Activated CD4-positive, alpha-beta memory T cell treated with anti-CD3 and anti-CD28 coated beads, Interleukin-2, amount 10 ng/mL, durations not matched to agents 7 days and 5 days (primary cell): ENCODE measurements at regions not wholly inside any gene's neighbourhood (a gene's known extent, or its start where the extent isn't known, plus 50 kb on each side); places are given as distances from the start of the nearest gene placed in this dataset.

Experiments used
- CTCF ChIA-PET: fragments of 350-600 bp; sonication (Branson Sonifier 250); formaldehyde crosslinking; loops from one replicate; lab custom pipeline; 2021; ENCODE audit warnings: antibody characterized with exemption, inconsistent platforms; lab: Charles Lee
- POLR2A ChIA-PET: fragments of 350-600 bp; sonication (Branson Sonifier 250); formaldehyde crosslinking; loops from one replicate; lab custom pipeline; 2021; ENCODE audit warnings: antibody characterized with exemption; lab: Charles Lee
- DNase-seq: peaks from one replicate; pipeline ENCODE4 v3.0.0-alpha.2; 2020
- H3K27ac Mint-ChIP-seq: one replicate; pipeline ENCODE4 v1.8.0; 2021; ENCODE audit warnings: mild to moderate bottlenecking, mixed read lengths
- H3K27me3 Mint-ChIP-seq: one replicate; pipeline ENCODE4 v1.8.0; 2021; ENCODE audit warnings: mixed read lengths
- H3K36me3 Mint-ChIP-seq: one replicate; pipeline ENCODE4 v1.8.0; 2021; ENCODE audit warnings: low read depth, mixed read lengths
- H3K4me1 Mint-ChIP-seq: one replicate; pipeline ENCODE4 v1.8.0; 2021; ENCODE audit warnings: mixed read lengths
- H3K4me3 Mint-ChIP-seq: one replicate; pipeline ENCODE4 v1.8.0; 2021; ENCODE audit warnings: mild to moderate bottlenecking, mixed read lengths
- H3K9me3 Mint-ChIP-seq: one replicate; pipeline ENCODE4 v1.8.0; 2021; ENCODE audit warnings: mixed read lengths

DNA sequence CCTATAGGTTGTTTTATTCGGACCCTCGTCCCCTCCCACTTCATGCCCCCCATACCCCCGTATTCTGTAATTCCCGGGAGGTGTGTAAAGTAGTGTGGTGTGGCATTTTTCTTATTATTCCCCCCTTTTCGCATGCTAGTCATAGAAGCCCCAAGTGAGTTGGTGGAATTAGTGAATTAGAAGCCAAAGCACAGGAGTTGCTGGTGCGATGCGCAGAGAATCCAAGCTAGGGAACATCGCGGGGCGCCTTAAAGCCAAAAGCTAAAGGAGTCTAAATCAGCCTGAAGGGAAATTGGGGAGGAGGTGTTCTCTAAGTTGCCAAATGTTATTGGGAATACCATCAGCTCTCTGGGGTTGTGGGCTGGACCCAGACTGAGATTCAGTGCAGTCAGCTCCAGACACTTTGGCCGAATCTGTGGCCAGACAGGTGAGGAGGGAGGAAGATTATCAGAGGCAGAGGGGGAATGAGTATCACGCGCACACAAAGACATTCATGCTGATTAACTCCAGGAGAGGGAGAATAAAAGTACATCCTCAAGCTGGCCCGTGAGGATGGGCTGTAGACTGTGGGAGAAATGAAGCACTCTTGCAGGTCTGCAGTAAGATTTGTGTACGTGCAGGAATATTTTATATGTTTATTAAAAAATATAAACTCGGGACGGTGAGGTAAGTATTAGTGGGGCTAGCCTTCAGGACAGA is 102.8 kb upstream of the HSD17B12 start:
- CTCF ChIA-PET = interaction anchor here (1.1 kb wide), 1 partner anchor 9 kb away, joined by 4 read pairs; no protein-coding TSS in a partner anchor
- Mint-ChIP-seq H3K4me3 (peak overlapping the region; percentile 3), H3K4me1 (peaks cover 33% of the 10 kb centered on the region), H3K36me3 (peaks cover 8% of the 10 kb centered on the region), H3K27ac (no peak overlapping the region), H3K9me3 (no peaks in the 10 kb centered on the region), H3K27me3 (peaks cover 89% of the 10 kb centered on the region)
- POLR2A ChIA-PET = no interaction called here
- DNase-seq = no peak

DNA sequence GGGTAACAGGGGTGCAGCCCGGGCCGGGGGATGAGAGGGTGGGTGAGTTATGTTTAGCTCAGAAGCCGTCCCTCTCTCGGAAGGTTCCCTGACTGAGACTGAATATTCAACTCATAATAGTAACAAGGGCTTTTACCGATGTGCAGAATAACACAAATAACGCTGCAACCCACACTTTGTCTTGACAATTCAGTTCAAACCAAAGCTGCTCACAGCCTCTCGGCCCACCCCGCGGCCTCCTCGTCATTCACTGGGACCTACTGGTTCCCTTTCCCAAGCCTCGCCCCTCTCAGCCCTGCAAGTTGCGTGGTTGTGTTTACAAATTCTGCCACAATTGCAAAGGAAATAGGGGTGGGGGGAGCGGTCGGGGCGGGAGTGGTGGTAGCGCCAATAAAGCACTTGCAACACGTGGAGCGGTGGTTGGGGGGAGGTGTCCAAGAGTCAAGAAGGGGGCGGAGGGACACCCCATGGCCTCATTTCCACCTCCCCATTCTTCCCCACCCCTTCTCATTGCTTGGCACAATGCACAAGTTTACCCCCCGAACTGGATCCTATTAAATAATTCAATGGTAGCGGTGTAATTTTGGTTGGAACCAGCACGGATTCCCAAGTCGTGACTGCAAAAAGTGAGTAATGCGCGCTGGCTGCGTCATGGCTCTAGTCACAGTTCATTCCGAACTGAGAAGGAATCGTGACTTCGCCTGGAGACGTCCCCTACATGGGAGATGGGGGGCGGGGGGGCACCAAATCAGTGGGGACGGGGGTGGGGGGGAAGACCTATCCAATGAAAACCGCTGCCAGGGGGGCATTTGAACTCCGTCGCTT is 102.0 kb upstream of the HSD17B12 start:
- Mint-ChIP-seq H3K27me3 (peaks cover 89% of the 10 kb centered on the region), H3K27ac (no peak overlapping the region), H3K4me3 (peak overlapping the region; percentile 43), H3K9me3 (no peaks in the 10 kb centered on the region), H3K4me1 (peaks cover 33% of the 10 kb centered on the region), H3K36me3 (peaks cover 8% of the 10 kb centered on the region)
- POLR2A ChIA-PET = no interaction called here
- no peak for DNase-seq
- CTCF ChIA-PET = interaction anchor here (1.1 kb wide), 1 partner anchor 9 kb away, joined by 4 read pairs; no protein-coding TSS in a partner anchor

DNA sequence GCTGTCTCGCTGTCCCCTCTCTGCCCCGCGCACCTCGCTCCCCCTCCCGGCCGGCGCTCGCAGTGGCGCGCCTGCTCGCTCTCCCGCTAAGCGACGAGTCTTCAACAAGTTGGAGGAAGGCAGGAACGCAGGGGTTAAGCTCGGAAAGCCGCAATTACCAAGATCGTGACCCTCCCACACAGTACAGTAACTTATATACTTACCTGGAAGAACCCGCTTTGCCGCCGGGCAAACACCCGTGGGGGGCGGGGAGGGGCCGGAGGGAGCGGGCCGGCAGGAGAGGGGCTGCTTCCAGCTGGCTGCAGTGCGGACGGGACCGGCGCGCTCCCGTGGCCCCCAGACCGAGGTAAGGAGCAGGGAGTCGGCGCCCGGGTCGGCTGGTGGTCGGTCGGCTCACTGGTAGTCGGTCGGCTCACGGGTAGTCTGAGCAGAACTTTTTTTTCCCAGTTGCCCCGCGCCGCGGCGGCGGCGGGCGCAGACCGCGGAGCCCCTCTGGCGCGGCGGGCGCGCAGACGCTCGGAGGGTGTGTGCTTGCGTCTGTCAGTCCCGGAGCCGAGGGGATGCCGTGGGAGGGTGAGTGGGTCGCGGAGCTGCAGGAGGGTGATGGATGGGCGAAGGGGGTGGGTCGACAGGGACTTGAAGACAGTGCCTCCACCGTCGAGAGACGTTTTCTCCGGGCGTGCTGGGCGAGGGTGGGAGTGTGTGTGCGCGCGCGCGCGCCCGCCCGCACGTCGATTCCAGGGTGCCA is 101.2 kb upstream of the HSD17B12 start:
- no peaks in the 10 kb centered on the region for H3K9me3 Mint-ChIP-seq
- POLR2A ChIA-PET = no interaction called here
- CTCF ChIA-PET = no interaction called here

GRCh38 chr11:43579919-43580276 is 100.6 kb upstream of the HSD17B12 start:
- H3K27me3 Mint-ChIP-seq = peaks cover 87% of the 10 kb centered on the region
- ChIA-PET CTCF (no interaction called here), POLR2A (no interaction called here)

More for the DNA sequence above, 101.2 kb upstream of the HSD17B12 start:
- Mint-ChIP-seq H3K27ac (no peak overlapping the region), H3K36me3 (peaks cover 8% of the 10 kb centered on the region), H3K27me3 (peaks cover 88% of the 10 kb centered on the region), H3K4me3 (peak overlapping the region; percentile 43), H3K4me1 (peaks cover 32% of the 10 kb centered on the region)
- DNase-seq = no peak

GRCh38 chr11:43580735-43581369 is 99.7 kb upstream of the HSD17B12 start:
- ChIA-PET POLR2A (no interaction called here), CTCF (interaction anchor here (1.0 kb wide), 1 partner anchor 8 kb away, joined by 3 read pairs; no protein-coding TSS in a partner anchor)
- no peaks in the 10 kb centered on the region for H3K9me3 Mint-ChIP-seq
- no peak overlapping the region for H3K27ac Mint-ChIP-seq
- peaks cover 85% of the 10 kb centered on the region for H3K27me3 Mint-ChIP-seq
- no peak for DNase-seq
- peaks cover 24% of the 10 kb centered on the region for H3K4me1 Mint-ChIP-seq
- peaks cover 6% of the 10 kb centered on the region for H3K36me3 Mint-ChIP-seq
- H3K4me3 Mint-ChIP-seq = peak overlapping the region; percentile 39

More at GRCh38 chr11:43579919-43580276, 100.6 kb upstream of the HSD17B12 start:
- H3K9me3 Mint-ChIP-seq = no peaks in the 10 kb centered on the region
- peaks cover 8% of the 10 kb centered on the region for H3K36me3 Mint-ChIP-seq
- peaks cover 29% of the 10 kb centered on the region for H3K4me1 Mint-ChIP-seq
- no peak for DNase-seq
- H3K4me3 Mint-ChIP-seq = peak overlapping the region; percentile 37
- no peak overlapping the region for H3K27ac Mint-ChIP-seq

GRCh38 chr11:43581370-43582023 is 99.0 kb upstream of the HSD17B12 start:
- ChIA-PET CTCF (interaction anchor here (1.0 kb wide), 1 partner anchor 9 kb away, joined by 3 read pairs; no protein-coding TSS in a partner anchor), POLR2A (no interaction called here)
- Mint-ChIP-seq H3K4me3 (no peak overlapping the region), H3K9me3 (no peaks in the 10 kb centered on the region), H3K4me1 (peaks cover 21% of the 10 kb centered on the region), H3K27me3 (peaks cover 79% of the 10 kb centered on the region), H3K27ac (no peak overlapping the region), H3K36me3 (peaks cover 6% of the 10 kb centered on the region)
- DNase-seq = no peak

DNA sequence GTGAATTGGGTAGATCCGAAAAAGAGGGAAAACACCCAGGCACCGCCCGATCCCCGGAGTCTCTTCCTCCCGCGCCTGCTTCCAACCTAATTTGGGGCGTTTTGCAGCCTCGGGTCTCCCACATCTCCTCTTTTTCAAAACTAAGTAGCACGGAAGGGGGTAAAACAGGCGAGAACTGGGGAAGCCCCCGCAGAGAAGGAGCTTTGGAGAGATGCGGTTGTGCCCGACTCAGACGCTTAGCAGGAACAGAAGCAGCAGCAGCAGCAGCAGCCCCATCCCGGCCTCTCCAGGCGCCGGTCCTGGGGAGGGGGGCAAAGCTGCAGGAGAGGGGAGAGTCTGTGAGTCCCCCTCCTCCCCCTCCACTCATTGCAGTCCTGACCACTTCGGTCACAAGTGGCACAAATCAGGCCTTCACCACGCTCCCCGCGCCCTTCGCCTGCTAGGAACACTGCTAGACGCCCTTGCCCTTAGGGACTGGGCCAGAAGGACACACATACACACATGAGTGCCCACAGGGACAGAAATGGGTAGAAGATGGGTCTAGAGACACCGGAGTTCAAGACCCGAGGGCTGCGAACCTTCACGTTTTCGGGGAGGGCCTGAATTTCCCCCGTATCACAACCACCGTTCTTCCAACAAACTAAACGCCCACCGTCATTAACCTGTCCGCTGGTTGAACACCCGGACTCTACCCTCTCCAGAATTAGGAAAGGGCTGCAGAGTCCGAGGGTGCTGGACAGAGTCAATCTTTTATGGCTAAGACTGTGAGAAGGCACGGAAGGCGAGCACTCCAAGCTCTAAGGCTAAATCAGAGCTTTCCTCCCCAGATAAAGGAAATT is 98.3 kb upstream of the HSD17B12 start:
- Mint-ChIP-seq H3K27ac (no peak overlapping the region), H3K4me1 (peaks cover 17% of the 10 kb centered on the region), H3K4me3 (no peak overlapping the region), H3K9me3 (no peaks in the 10 kb centered on the region), H3K36me3 (peaks cover 3% of the 10 kb centered on the region), H3K27me3 (peaks cover 71% of the 10 kb centered on the region)
- ChIA-PET POLR2A (no interaction called here), CTCF (no interaction called here)
- no peak for DNase-seq

DNA sequence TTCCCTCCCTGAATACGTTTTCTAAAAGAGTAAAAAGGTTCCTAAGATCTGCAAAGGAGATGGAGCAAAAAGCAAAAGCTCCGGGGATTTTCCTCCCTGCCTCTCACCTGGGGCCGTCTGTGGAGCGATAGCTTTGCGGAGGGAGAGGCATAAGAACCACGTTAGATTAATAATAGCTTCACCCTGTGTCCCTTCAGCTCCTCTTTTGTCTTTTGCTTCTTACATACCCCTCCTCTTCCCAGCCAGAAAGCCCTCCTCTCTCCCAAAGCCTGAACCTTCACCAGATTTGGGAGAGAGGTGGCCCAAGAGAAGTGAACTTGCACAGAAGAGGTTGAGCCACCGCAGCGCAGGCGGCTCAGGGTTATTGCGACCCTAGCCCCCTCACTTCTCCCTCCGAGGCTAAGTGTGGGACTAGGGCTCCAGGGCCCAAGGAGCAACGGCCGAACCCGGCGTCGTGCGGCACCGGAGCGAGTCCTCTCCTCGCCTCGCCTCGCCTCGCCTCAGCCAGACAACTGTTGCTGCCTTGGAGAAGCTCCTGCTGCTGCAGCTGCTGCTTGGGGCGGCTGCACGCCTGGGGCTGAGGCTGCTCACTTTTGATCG is 97.6 kb upstream of the HSD17B12 start:
- no peak overlapping the region for H3K4me3 Mint-ChIP-seq
- no peak overlapping the region for H3K27ac Mint-ChIP-seq
- no peaks in the 10 kb centered on the region for H3K36me3 Mint-ChIP-seq
- H3K9me3 Mint-ChIP-seq = no peaks in the 10 kb centered on the region
- CTCF ChIA-PET = no interaction called here
- H3K4me1 Mint-ChIP-seq = peaks cover 13% of the 10 kb centered on the region
- no peak for DNase-seq
- peaks cover 71% of the 10 kb centered on the region for H3K27me3 Mint-ChIP-seq
- POLR2A ChIA-PET = no interaction called here

DNA sequence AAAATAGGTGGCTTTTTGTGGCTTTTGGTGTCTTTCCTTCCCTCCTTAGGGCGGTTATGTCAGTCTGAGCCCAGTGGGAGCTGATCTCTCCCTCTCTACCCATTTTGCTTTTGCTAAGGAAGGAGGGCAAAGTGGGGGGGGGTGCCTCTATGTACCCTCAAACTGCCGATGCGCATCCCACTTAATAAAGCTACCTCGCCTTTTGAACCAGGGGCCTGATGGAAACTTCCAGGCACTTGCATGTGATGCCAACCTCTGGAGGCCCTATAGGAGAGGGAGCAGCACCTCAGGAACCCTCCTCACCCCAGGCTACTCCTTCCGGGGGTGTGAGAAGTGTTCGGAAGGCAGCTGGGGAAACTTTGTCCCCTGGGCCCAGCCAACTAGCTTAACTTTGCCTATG is 97.0 kb upstream of the HSD17B12 start:
- peaks cover 13% of the 10 kb centered on the region for H3K4me1 Mint-ChIP-seq
- ChIA-PET POLR2A (interaction anchor here (0.6 kb wide), 1 partner anchor 22 kb away, joined by 3 read pairs; no protein-coding TSS in a partner anchor), CTCF (no interaction called here)
- H3K27ac Mint-ChIP-seq = no peak overlapping the region
- H3K4me3 Mint-ChIP-seq = no peak overlapping the region
- no peak for DNase-seq
- H3K9me3 Mint-ChIP-seq = no peaks in the 10 kb centered on the region
- H3K36me3 Mint-ChIP-seq = no peaks in the 10 kb centered on the region
- H3K27me3 Mint-ChIP-seq = peaks cover 66% of the 10 kb centered on the region

DNA sequence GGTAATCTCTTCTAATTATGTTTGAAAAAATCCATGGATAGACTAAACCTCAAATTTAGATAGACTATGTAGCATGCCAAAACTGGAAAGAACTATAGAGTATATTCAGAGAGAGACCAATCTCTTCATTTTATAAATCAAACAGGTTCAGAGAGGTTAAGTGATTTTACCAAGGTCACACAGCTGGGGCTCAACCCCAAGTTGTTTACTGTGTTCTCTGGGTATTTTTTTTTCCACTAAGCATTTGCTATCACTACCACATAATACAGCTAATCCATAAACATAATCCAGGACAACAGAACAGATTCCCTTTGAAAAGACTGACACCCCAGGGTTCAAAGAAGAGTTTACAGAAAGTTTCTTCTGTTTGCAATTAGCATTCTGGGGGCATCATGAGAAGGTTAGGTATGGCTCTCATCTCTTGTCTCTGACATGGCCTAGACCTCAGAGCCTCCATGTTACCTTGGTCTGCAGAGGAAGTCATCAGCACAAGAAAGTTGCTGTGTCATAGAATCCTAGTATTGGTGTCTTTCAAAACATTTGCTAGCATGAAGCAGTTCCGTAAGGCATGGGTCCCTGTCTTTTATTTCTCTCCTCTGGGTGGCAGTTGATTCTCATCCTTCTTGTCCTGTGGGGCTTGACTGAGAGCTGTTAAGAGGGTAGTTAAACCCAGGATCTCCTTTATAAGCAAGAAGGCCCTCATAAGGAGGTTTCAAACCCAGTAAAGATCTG is 94.5 kb upstream of the HSD17B12 start:
- CTCF ChIA-PET = interaction anchor here (1.1 to 1.3 kb wide), 2 partner anchors 13 to 266 kb away, joined by 3 to 5 read pairs; no protein-coding TSS in a partner anchor
- H3K4me3 Mint-ChIP-seq = no peak overlapping the region
- POLR2A ChIA-PET = no interaction called here
- H3K27ac Mint-ChIP-seq = no peak overlapping the region
- H3K27me3 Mint-ChIP-seq = peaks cover 52% of the 10 kb centered on the region
- no peak for DNase-seq
- H3K36me3 Mint-ChIP-seq = no peaks in the 10 kb centered on the region
- peaks cover 2% of the 10 kb centered on the region for H3K4me1 Mint-ChIP-seq
- H3K9me3 Mint-ChIP-seq = no peaks in the 10 kb centered on the region
